IMR-90 (cell line): ENCODE measurements at regions not wholly inside any gene's neighbourhood (a gene's known extent, or its start where the extent isn't known, plus 50 kb on each side); places are given as distances from the start of the nearest gene placed in this dataset.

Source experiments
- ATAC-seq: fragments of 200-7000 bp; cut with Tn5 transposase; 2 replicates; pipeline ENCODE4 v1.9.1; 2020; ENCODE audit warnings: low read depth, mild to moderate bottlenecking, moderate library complexity
- BruUV-seq: library from RNA; stranded (reverse); fragments of 400-500 nt; replicated peaks from 2 replicates; lab custom pipeline; 2021; lab: Mats Ljungman, UMichigan
- CTCF ChIA-PET: fragments of 300-600 bp; formaldehyde crosslinking; extraction: SDS; loops from one replicate; lab custom pipeline; 2021; ENCODE audit warnings: antibody characterized with exemption; lab: Yijun Ruan, JAX
- POLR2A ChIA-PET: fragments of 300-600 bp; sonication (Branson Sonifier 250); formaldehyde crosslinking; loops from one replicate; lab custom pipeline; 2022; ENCODE audit warnings: antibody characterized with exemption; ENCODE audit not compliant: unreplicated experiment; lab: Charles Lee
- DNase-seq: peaks from one replicate; pipeline ENCODE4 v3.0.0; 2013
- H2AFZ ChIP-seq: replicated peaks from 2 replicates; pipeline ENCODE3; 2013; ENCODE audit warnings: low read length, mild to moderate bottlenecking; ENCODE audit not compliant: poor library complexity
- H2AK5ac ChIP-seq: 2 replicates; pipeline ENCODE4 v1.6.1; 2013; ENCODE audit warnings: low read depth, low read length, inconsistent platforms
- H2AK9ac ChIP-seq: replicated peaks from 2 replicates; pipeline ENCODE3; 2013; ENCODE audit warnings: mild to moderate bottlenecking, low read depth, low read length, moderate library complexity; ENCODE audit not compliant: poor library complexity
- H2BK120ac ChIP-seq: 2 replicates; pipeline ENCODE4 v1.6.1; 2013; ENCODE audit warnings: low read depth, low read length, inconsistent platforms
- H2BK15ac ChIP-seq: 3 replicates; pipeline ENCODE4 v1.6.1; 2013; ENCODE audit warnings: low read depth, low read length, inconsistent platforms
- H2BK20ac ChIP-seq: 2 replicates; pipeline ENCODE4 v1.6.1; 2013; ENCODE audit warnings: low read depth, mild to moderate bottlenecking, inconsistent platforms, low read length, moderate library complexity
- H2BK5ac ChIP-seq: 2 replicates; pipeline ENCODE4 v1.6.1; 2013; ENCODE audit warnings: mild to moderate bottlenecking, low read depth, low read length, inconsistent platforms; ENCODE audit not compliant: poor library complexity, severe bottlenecking
- H3K14ac ChIP-seq: replicated peaks from 2 replicates; pipeline ENCODE4 v1.6.1; 2013; ENCODE audit warnings: low read depth, low read length, inconsistent platforms
- H3K18ac ChIP-seq: 2 replicates; pipeline ENCODE4 v1.6.1; 2013; ENCODE audit warnings: low read depth, low read length, control low read depth
- H3K23ac ChIP-seq: 2 replicates; pipeline ENCODE4 v1.6.1; 2013; ENCODE audit warnings: low read depth, low read length, inconsistent platforms
- H3K27ac ChIP-seq: 2 replicates; pipeline ENCODE4 v1.5.1; 2013; ENCODE audit warnings: mild to moderate bottlenecking, control low read depth, low read length; ENCODE audit not compliant: insufficient read depth
- H3K27me3 ChIP-seq: 2 replicates; pipeline ENCODE4 v1.6.1; 2013; ENCODE audit warnings: low read length; ENCODE audit not compliant: control insufficient read depth, insufficient read depth
- H3K36me3 ChIP-seq: 2 replicates; pipeline ENCODE4 v1.6.1; 2013; ENCODE audit warnings: low read length, mixed read lengths; ENCODE audit not compliant: control insufficient read depth, insufficient read depth
- H3K4ac ChIP-seq: 2 replicates; pipeline ENCODE4 v1.6.1; 2013; ENCODE audit warnings: low read depth, low read length, inconsistent platforms
- H3K4me1 ChIP-seq: 2 replicates; pipeline ENCODE4 v1.6.1; 2013; ENCODE audit warnings: low read length, mixed read lengths; ENCODE audit not compliant: control insufficient read depth, insufficient read depth
- H3K4me2 ChIP-seq: 2 replicates; pipeline ENCODE4 v1.6.1; 2013; ENCODE audit warnings: low read depth, mild to moderate bottlenecking, control low read depth, low read length, moderate library complexity
- H3K4me3 ChIP-seq: 2 replicates; pipeline ENCODE4 v1.5.1; 2013; ENCODE audit warnings: low read depth, mild to moderate bottlenecking, control low read depth, low read length, moderate library complexity; ENCODE audit not compliant: insufficient read depth
- H3K56ac ChIP-seq: 2 replicates; pipeline ENCODE4 v1.6.1; 2013; ENCODE audit warnings: low read length, inconsistent platforms; ENCODE audit not compliant: insufficient read depth; ENCODE audit errors: extremely low read depth
- H3K79me1 ChIP-seq, 2 experiments: 2 replicates each; pipeline ENCODE4 v1.6.1; 2013; ENCODE audit warnings: low read length in 2 of 2, inconsistent platforms in 1 of 2, low read depth in 1 of 2
- H3K9ac ChIP-seq: 2 replicates; pipeline ENCODE4 v1.6.1; 2013; ENCODE audit warnings: low read depth, low read length, control low read depth
- H3K9me1 ChIP-seq: 2 replicates; pipeline ENCODE4 v1.6.1; 2013; ENCODE audit warnings: low read length, inconsistent platforms; ENCODE audit not compliant: insufficient read depth
- H3K9me3 ChIP-seq: 2 replicates; pipeline ENCODE4 v1.6.1; 2013; ENCODE audit warnings: low read length; ENCODE audit not compliant: control insufficient read depth, insufficient read depth
- H4K20me1 ChIP-seq: 2 replicates; pipeline ENCODE4 v1.6.1; 2013; ENCODE audit warnings: low read length, inconsistent platforms; ENCODE audit not compliant: insufficient read depth
- H4K5ac ChIP-seq: 2 replicates; pipeline ENCODE4 v1.6.1; 2013; ENCODE audit warnings: mild to moderate bottlenecking, low read depth, low read length, control low read depth
- H4K8ac ChIP-seq, 2 experiments: 2 replicates each; pipeline ENCODE4 v1.6.1; 2013; ENCODE audit warnings: low read depth in 2 of 2, low read length in 2 of 2, control low read depth in 1 of 2, inconsistent platforms in 1 of 2
- H4K91ac ChIP-seq: 2 replicates; pipeline ENCODE4 v1.6.1; 2013; ENCODE audit warnings: low read depth, low read length, inconsistent platforms; ENCODE audit not compliant: insufficient read depth
- BHLHE40 ChIP-seq: fragments of 150-350 bp; IDR thresholded peaks from 2 replicates; pipeline ENCODE4 v1.6.1; 2016; ENCODE audit warnings: mild to moderate bottlenecking, low read depth, low read length
- CEBPB ChIP-seq: IDR thresholded peaks from 2 replicates; pipeline ENCODE4 v1.6.1; 2012; ENCODE audit warnings: low read depth, low read length, improper control_type of control experiment
- CHD1 ChIP-seq: IDR thresholded peaks from 2 replicates; pipeline ENCODE4 v1.6.1; 2012; ENCODE audit warnings: low read depth, low read length, improper control_type of control experiment
- FOS ChIP-seq: fragments of 150-350 bp; IDR thresholded peaks from 2 replicates; pipeline ENCODE4 v1.6.1; 2016; ENCODE audit warnings: low read depth, low read length
- MAZ ChIP-seq: IDR thresholded peaks from 2 replicates; pipeline ENCODE4 v1.6.1; 2012; ENCODE audit warnings: low read depth, mild to moderate bottlenecking, low read length, improper control_type of control experiment, moderate library complexity, borderline replicate concordance
- POLR2A ChIP-seq: IDR thresholded peaks from 2 replicates; pipeline ENCODE4 v1.6.1; 2012; ENCODE audit warnings: mild to moderate bottlenecking, low read depth, low read length
- whole genome bisulfite sequencing, 2 experiments: methylation state at CpG; one replicate each; pipeline versions ENCODE4 v1.1.5 to v1.1.7; 2013; ENCODE audit warnings: missing lambda C conversion rate in 2 of 2; ENCODE audit not compliant: insufficient read length in 1 of 2; ENCODE audit errors: extremely low coverage in 2 of 2; 5-methylcytosine and 5-hydroxymethylcytosine counted together
- dilution Hi-C: fragments of 300-500 bp; cut with HindIII; formaldehyde crosslinking; loops from one replicate; pipeline ENCODE4 v1.14.3; 2018; ENCODE audit warnings: low sequenced_read_pairs; ENCODE audit not compliant: unreplicated experiment
- in situ Hi-C: fragments of 300-500 bp; cut with MboI; formaldehyde crosslinking; loops from 3 replicates; pipeline ENCODE4 v1.14.3; 2019; ENCODE audit warnings: low sequenced_read_pairs, inconsistent platforms, mixed read lengths
- intact Hi-C: fragments of 100-400 bp; cut with micrococcal nuclease; formaldehyde crosslinking; loops from 2 replicates; pipeline ENCODE4 v1.10.0; 2022
- TF ChIP-seq, protein P1 (sequence below): fragments of 150-350 bp; IDR thresholded peaks from 2 replicates; pipeline ENCODE4 v1.6.1; 2016; ENCODE audit warnings: low read depth, mild to moderate bottlenecking, low read length, moderate library complexity, borderline replicate concordance

DNA sequence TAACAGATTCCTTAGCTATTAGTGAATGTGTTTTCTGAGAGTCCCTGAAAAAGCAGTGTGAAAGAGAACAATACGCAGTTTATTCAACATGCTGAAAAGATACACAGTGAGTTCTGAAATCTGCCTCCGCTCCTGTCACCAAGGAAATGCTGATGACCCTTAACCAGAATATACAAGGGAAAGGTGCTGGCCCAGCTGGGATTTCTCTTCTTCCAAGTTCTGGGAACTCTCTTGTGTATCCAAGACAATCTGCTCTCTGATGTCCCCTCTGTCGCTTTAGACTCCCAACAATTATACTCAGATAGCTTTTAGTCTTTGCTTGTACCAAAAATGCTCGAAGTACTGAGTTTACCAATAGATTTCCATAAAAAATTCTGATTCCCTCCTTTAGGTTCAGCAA, 214.9 kb downstream of the TMEM167A start:
- Histone ChIP-seq H3K4me3 (no peak overlapping the region), H4K8ac (no peak overlapping the region), H3K4me1 (no peaks in the 10 kb centered on the region), H3K23ac (no peak overlapping the region), H3K4ac (no peak overlapping the region), H3K9ac (no peak overlapping the region), H3K9me3 (no peaks in the 10 kb centered on the region), H4K5ac (no peak overlapping the region), H4K91ac (no peak overlapping the region), H3K36me3 (no peaks in the 10 kb centered on the region), H3K56ac (no peak overlapping the region), H3K4me2 (no peak overlapping the region), H2AK9ac (no peak overlapping the region), H3K27ac (no peak overlapping the region), H2BK15ac (no peak overlapping the region), H2AK5ac (no peak overlapping the region), H2BK20ac (no peak overlapping the region), H3K14ac (no peak overlapping the region), H4K20me1 (no peaks in the 10 kb centered on the region), H3K9me1 (no peaks in the 10 kb centered on the region), H2AFZ (no peak overlapping the region), H3K27me3 (peaks cover 3% of the 10 kb centered on the region), H2BK5ac (no peak overlapping the region), H3K18ac (no peak overlapping the region), H2BK120ac (no peak overlapping the region), H3K79me1 (no peaks in the 10 kb centered on the region)
- in situ Hi-C loops = no loop called here
- TF ChIP-seq CEBPB = no peak
- TF ChIP-seq CHD1 = no peak
- TF ChIP-seq BHLHE40 = no peak
- no peak for TF ChIP-seq MAZ
- TF ChIP-seq POLR2A = no peak
- TF ChIP-seq FOS = no peak
- TF ChIP-seq, protein P1, sequence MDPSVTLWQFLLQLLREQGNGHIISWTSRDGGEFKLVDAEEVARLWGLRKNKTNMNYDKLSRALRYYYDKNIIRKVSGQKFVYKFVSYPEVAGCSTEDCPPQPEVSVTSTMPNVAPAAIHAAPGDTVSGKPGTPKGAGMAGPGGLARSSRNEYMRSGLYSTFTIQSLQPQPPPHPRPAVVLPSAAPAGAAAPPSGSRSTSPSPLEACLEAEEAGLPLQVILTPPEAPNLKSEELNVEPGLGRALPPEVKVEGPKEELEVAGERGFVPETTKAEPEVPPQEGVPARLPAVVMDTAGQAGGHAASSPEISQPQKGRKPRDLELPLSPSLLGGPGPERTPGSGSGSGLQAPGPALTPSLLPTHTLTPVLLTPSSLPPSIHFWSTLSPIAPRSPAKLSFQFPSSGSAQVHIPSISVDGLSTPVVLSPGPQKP = no peak
- no peak for ATAC-seq
- intact Hi-C loops = loop anchor here (2.0 kb wide), 1 partner anchor 503 kb away; no protein-coding TSS in a partner anchor
- ChIA-PET POLR2A (no interaction called here), CTCF (no interaction called here)
- dilution Hi-C loops = no loop called here
- BruUV-seq = no TSS peak
- WGBS, 2 experiments = 50% methylated on average over 1 of the region's 4 CpGs; no CpG with 5 or more reads in 1 of the 2 experiments
- no peak for DNase-seq
